GM23338 (cell line): ENCODE measurements at regions not wholly inside any gene's neighbourhood (a gene's known extent, or its start where the extent isn't known, plus 50 kb on each side); places are given as distances from the start of the nearest gene placed in this dataset.

Source experiments
- ATAC-seq: fragments of 200-7000 bp; cut with Tn5 transposase; 3 replicates; pipeline ENCODE4 v1.9.1; 2020
- DNase-seq: peaks from one replicate; pipeline ENCODE4 v3.0.0-alpha.2; 2015; ENCODE audit warnings: low spot score
- H2AFZ ChIP-seq: fragments of 200-600 bp; sonication (generic); 2 replicates; pipeline ENCODE4 v1.8.0; 2016; ENCODE audit warnings: antibody characterized with exemption, mild to moderate bottlenecking, moderate library complexity
- H3F3A ChIP-seq: fragments of 200-600 bp; sonication (generic); replicated peaks from 2 replicates; pipeline ENCODE4 v1.8.0; 2017; ENCODE audit warnings: antibody characterized with exemption, mixed run types, low read depth
- H3K27ac ChIP-seq: fragments of 200-600 bp; sonication (generic); 2 replicates; pipeline ENCODE4 v1.6.1; 2016; ENCODE audit warnings: low read depth
- H3K27me3 ChIP-seq: fragments of 200-600 bp; sonication (generic); 2 replicates; pipeline ENCODE4 v1.8.0; 2016; ENCODE audit warnings: mild to moderate bottlenecking, mixed run types, moderate library complexity; ENCODE audit not compliant: insufficient read depth
- H3K36me3 ChIP-seq: fragments of 200-600 bp; sonication (generic); 2 replicates; pipeline ENCODE4 v1.8.0; 2016; ENCODE audit warnings: mild to moderate bottlenecking; ENCODE audit not compliant: insufficient read depth
- H3K4me1 ChIP-seq: fragments of 200-600 bp; sonication (generic); 2 replicates; pipeline ENCODE4 v1.8.0; 2016; ENCODE audit warnings: mild to moderate bottlenecking, moderate library complexity; ENCODE audit not compliant: insufficient read depth
- H3K4me2 ChIP-seq: fragments of 200-600 bp; sonication (generic); 2 replicates; pipeline ENCODE4 v1.7.1; 2017; ENCODE audit warnings: mixed run types
- H3K4me3 ChIP-seq: fragments of 200-600 bp; sonication (generic); 2 replicates; pipeline ENCODE4 v1.6.1; 2016; ENCODE audit warnings: mixed run types
- H3K79me2 ChIP-seq: fragments of 200-600 bp; sonication (generic); replicated peaks from 2 replicates; pipeline ENCODE4 v1.8.0; 2017; ENCODE audit warnings: mild to moderate bottlenecking; ENCODE audit not compliant: insufficient read depth
- H3K9me2 ChIP-seq: fragments of 200-600 bp; sonication (generic); 2 replicates; pipeline ENCODE4 v1.8.0; 2017; ENCODE audit not compliant: insufficient read depth
- H4K20me1 ChIP-seq: fragments of 200-600 bp; sonication (generic); replicated peaks from 2 replicates; pipeline ENCODE4 v1.8.0; 2017; ENCODE audit warnings: mild to moderate bottlenecking; ENCODE audit not compliant: insufficient read depth
- H3K27ac Mint-ChIP-seq: 2 replicates; pipeline ENCODE4 v1.8.0; 2020; ENCODE audit warnings: inconsistent platforms, mild to moderate bottlenecking, moderate library complexity, mixed read lengths
- H3K27me3 Mint-ChIP-seq: 3 replicates; pipeline ENCODE4 v1.8.0; 2022; ENCODE audit warnings: low read depth, mild to moderate bottlenecking, moderate library complexity, mixed read lengths, inconsistent platforms; ENCODE audit not compliant: insufficient read depth, poor library complexity
- H3K36me3 Mint-ChIP-seq: 3 replicates; pipeline ENCODE4 v1.8.0; 2021; ENCODE audit warnings: low read depth, mild to moderate bottlenecking, inconsistent platforms, moderate library complexity, mixed read lengths
- H3K4me1 Mint-ChIP-seq: 3 replicates; pipeline ENCODE4 v1.8.0; 2020; ENCODE audit warnings: mild to moderate bottlenecking, inconsistent platforms, mixed read lengths
- H3K4me3 Mint-ChIP-seq: 3 replicates; pipeline ENCODE4 v1.8.0; 2021; ENCODE audit warnings: moderate library complexity, mild to moderate bottlenecking, inconsistent platforms, mixed read lengths
- H3K9me3 Mint-ChIP-seq: 3 replicates; pipeline ENCODE4 v1.8.0; 2020; ENCODE audit warnings: moderate library complexity, mild to moderate bottlenecking, inconsistent platforms, mixed read lengths
- CREB1 ChIP-seq: fragments of 250-450 bp; sonication (Bioruptor Pico); IDR thresholded peaks from 2 replicates; pipeline ENCODE4 v1.5.0; 2020; ENCODE audit warnings: low read depth, mild to moderate bottlenecking, moderate library complexity
- EZH2 ChIP-seq: fragments of 200-600 bp; sonication (generic); IDR thresholded peaks from one replicate; pipeline ENCODE4 v1.8.0; 2017; ENCODE audit warnings: antibody characterized with exemption, mild to moderate bottlenecking, low read depth; ENCODE audit not compliant: unreplicated experiment
- JUNB ChIP-seq: IDR thresholded peaks from one replicate; pipeline ENCODE4 v1.6.1; 2016; ENCODE audit warnings: antibody characterized with exemption; ENCODE audit not compliant: unreplicated experiment
- NANOG ChIP-seq: IDR thresholded peaks from 2 replicates; pipeline ENCODE4 v1.6.1; 2016; ENCODE audit warnings: antibody characterized with exemption, borderline replicate concordance
- POLR2AphosphoS5 ChIP-seq: IDR thresholded peaks from 2 replicates; pipeline ENCODE4 v1.6.1; 2016; ENCODE audit warnings: antibody characterized with exemption, low read depth
- STAT1 ChIP-seq: IDR thresholded peaks from one replicate; pipeline ENCODE4 v1.6.1; 2016; ENCODE audit warnings: antibody characterized with exemption; ENCODE audit not compliant: unreplicated experiment
- ZNF114 ChIP-seq: fragments of 250-450 bp; sonication (Bioruptor Pico); IDR thresholded peaks from 2 replicates; pipeline ENCODE4 v1.5.0; 2020; ENCODE audit warnings: mild to moderate bottlenecking, moderate library complexity
- TF ChIP-seq, protein P1 (sequence below): IDR thresholded peaks from one replicate; pipeline ENCODE4 v1.6.1; 2018; ENCODE audit warnings: antibody characterized with exemption; ENCODE audit not compliant: unreplicated experiment
- TF ChIP-seq, protein P2 (sequence below): IDR thresholded peaks from 2 replicates; pipeline ENCODE4 v1.6.1; 2016; ENCODE audit warnings: antibody characterized with exemption

DNA sequence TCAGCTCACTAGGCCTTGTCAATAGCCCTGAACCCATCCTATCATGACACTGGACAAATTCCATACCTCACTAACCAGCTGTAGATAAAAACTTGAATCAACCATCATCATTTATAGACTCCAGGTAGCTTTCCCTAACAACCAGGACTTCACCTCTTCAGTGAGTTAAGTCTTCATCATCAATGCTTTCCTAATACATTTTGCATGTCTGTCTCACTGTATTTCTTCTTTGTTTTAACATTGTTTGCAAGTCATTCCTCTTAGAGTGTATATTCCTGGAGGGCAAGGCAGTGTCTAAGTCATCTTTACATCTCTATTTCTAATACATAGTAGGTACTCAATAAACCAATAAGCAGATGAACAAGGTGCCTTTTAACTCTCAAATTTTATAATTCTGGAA lies 123.4 kb upstream of the RFC3 start (continued):
- TF ChIP-seq, protein P1, sequence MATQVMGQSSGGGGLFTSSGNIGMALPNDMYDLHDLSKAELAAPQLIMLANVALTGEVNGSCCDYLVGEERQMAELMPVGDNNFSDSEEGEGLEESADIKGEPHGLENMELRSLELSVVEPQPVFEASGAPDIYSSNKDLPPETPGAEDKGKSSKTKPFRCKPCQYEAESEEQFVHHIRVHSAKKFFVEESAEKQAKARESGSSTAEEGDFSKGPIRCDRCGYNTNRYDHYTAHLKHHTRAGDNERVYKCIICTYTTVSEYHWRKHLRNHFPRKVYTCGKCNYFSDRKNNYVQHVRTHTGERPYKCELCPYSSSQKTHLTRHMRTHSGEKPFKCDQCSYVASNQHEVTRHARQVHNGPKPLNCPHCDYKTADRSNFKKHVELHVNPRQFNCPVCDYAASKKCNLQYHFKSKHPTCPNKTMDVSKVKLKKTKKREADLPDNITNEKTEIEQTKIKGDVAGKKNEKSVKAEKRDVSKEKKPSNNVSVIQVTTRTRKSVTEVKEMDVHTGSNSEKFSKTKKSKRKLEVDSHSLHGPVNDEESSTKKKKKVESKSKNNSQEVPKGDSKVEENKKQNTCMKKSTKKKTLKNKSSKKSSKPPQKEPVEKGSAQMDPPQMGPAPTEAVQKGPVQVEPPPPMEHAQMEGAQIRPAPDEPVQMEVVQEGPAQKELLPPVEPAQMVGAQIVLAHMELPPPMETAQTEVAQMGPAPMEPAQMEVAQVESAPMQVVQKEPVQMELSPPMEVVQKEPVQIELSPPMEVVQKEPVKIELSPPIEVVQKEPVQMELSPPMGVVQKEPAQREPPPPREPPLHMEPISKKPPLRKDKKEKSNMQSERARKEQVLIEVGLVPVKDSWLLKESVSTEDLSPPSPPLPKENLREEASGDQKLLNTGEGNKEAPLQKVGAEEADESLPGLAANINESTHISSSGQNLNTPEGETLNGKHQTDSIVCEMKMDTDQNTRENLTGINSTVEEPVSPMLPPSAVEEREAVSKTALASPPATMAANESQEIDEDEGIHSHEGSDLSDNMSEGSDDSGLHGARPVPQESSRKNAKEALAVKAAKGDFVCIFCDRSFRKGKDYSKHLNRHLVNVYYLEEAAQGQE: no peak
- TF ChIP-seq NANOG (no peak), EZH2 (no peak)
- TF ChIP-seq, protein P2, sequence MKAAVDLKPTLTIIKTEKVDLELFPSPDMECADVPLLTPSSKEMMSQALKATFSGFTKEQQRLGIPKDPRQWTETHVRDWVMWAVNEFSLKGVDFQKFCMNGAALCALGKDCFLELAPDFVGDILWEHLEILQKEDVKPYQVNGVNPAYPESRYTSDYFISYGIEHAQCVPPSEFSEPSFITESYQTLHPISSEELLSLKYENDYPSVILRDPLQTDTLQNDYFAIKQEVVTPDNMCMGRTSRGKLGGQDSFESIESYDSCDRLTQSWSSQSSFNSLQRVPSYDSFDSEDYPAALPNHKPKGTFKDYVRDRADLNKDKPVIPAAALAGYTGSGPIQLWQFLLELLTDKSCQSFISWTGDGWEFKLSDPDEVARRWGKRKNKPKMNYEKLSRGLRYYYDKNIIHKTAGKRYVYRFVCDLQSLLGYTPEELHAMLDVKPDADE: no peak

DNA sequence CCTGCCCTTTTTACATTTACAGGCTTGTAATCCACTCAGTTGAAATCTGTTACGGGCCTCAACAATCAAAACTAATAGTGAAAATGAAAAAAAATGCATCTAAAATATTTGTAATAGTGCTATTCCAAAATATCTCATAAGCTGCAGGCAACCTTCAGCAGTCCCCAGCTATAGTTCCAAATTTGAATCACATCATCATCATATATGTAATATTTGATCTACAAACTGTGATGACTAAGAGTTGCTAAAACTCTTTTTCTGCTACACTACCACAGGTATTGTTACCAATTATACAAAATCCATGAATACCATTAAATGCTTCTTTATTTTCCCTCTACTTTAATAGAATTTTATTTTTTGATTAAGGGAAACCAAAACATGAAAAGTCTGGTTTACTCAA lies 121.4 kb upstream of the RFC3 start:
- Histone ChIP-seq H3K27ac (no peak overlapping the region), H3K9me2 (no peaks in the 10 kb centered on the region), H4K20me1 (no peaks in the 10 kb centered on the region), H3K79me2 (no peaks in the 10 kb centered on the region), H3K27me3 (no peaks in the 10 kb centered on the region), H3K4me1 (peaks cover 3% of the 10 kb centered on the region; the same call in 1 of the 2 replicates), H3K36me3 (no peaks in the 10 kb centered on the region), H3F3A (no peaks in the 10 kb centered on the region), H3K4me2 (no peak overlapping the region), H3K4me3 (no peak overlapping the region), H2AFZ (no peak overlapping the region)
- H3K4me1 Mint-ChIP-seq: no peaks in the 10 kb centered on the region
- H3K27me3 Mint-ChIP-seq: peaks cover 2% of the 10 kb centered on the region
- DNase-seq: no peak
- TF ChIP-seq, protein P2: no peak
- TF ChIP-seq JUNB: no peak
- TF ChIP-seq ZNF114 (CRISPR knock-in tag): no peak
- H3K9me3 Mint-ChIP-seq: peaks cover 9% of the 10 kb centered on the region
- no peak overlapping the region for H3K27ac Mint-ChIP-seq
- H3K4me3 Mint-ChIP-seq: no peak overlapping the region
- peaks cover 6% of the 10 kb centered on the region; the same call in 2 of the 3 replicates for H3K36me3 Mint-ChIP-seq
- ATAC-seq: no peak

DNA sequence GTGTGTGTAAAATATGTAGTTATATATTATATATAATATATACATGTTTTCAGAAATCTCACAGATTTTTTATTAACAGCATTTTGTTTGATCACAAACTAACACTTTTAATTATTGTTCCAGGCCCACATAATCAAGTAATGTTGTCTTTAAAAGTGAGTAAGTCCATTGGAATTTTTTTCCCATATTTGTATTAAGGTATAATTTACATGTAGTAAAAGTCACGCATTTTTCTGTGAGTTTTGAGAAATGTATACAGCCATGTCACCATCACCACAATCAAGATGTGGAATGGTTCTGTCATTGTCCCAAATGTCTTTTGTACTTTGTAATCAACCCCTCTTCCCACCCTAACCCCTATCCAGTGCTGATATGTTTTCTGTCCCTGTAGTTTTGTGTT lies 120.0 kb upstream of the RFC3 start:
- no peaks in the 10 kb centered on the region for H3K27me3 ChIP-seq
- no peaks in the 10 kb centered on the region for H3F3A ChIP-seq
- ATAC-seq (no peak), DNase-seq (no peak)
- H3K4me1 ChIP-seq: no peaks in the 10 kb centered on the region
- H3K36me3 Mint-ChIP-seq: no peaks in the 10 kb centered on the region
- no peak overlapping the region for H3K4me3 Mint-ChIP-seq
- H3K9me3 Mint-ChIP-seq: no peaks in the 10 kb centered on the region
- H3K27ac ChIP-seq: no peak overlapping the region
- no peaks in the 10 kb centered on the region for H4K20me1 ChIP-seq
- H3K27me3 Mint-ChIP-seq: no peaks in the 10 kb centered on the region
- no peaks in the 10 kb centered on the region for H3K4me1 Mint-ChIP-seq
- H3K36me3 ChIP-seq: no peaks in the 10 kb centered on the region
- no peak overlapping the region for H3K4me2 ChIP-seq
- no peak overlapping the region for H3K27ac Mint-ChIP-seq
- H3K79me2 ChIP-seq: no peaks in the 10 kb centered on the region
- no peak overlapping the region for H2AFZ ChIP-seq
- no peak overlapping the region for H3K4me3 ChIP-seq
- H3K9me2 ChIP-seq: no peaks in the 10 kb centered on the region; the same call in 1 of the 2 replicates
- no peak for TF ChIP-seq STAT1
- TF ChIP-seq, protein P1: no peak
- TF ChIP-seq NANOG: no peak
- no peak for TF ChIP-seq CREB1 (CRISPR knock-in tag)
- no peak for TF ChIP-seq EZH2
- no peak for TF ChIP-seq JUNB
- TF ChIP-seq, protein P2: no peak
- no peak for TF ChIP-seq POLR2AphosphoS5
